ENCODE measurements at regions not wholly inside any gene's neighbourhood (a gene's known extent, or its start where the extent isn't known, plus 50 kb on each side); places are given as distances from the start of the nearest gene placed in this dataset.

GRCh38 chr4:12879496-12879895 lies 604.6 kb downstream of the RAB28 start:
- TF ChIP-seq CTCF (IDR thresholded peaks at IDR 0.05) (no peak), POLR2A (IDR thresholded peaks at IDR 0.05) (no peak)
